Islet of Langerhans (tissue), 1 donor: ENCODE measurements at regions not wholly inside any gene's neighbourhood (a gene's known extent, or its start where the extent isn't known, plus 50 kb on each side); places are given as distances from the start of the nearest gene placed in this dataset.

Experiments
- FAIRE-seq: peaks from one replicate; lab custom pipeline; 2011; peaks lifted over from hg19 to GRCh38; lab: Jason Lieb, UNC

GRCh38 chrY:12576278-12576677 lies 124.8 kb upstream of the USP9Y start:
- no peak for FAIRE-seq

GRCh38 chrY:12593532-12594216 lies 107.4 kb upstream of the USP9Y start:
- no peak for FAIRE-seq

DNA sequence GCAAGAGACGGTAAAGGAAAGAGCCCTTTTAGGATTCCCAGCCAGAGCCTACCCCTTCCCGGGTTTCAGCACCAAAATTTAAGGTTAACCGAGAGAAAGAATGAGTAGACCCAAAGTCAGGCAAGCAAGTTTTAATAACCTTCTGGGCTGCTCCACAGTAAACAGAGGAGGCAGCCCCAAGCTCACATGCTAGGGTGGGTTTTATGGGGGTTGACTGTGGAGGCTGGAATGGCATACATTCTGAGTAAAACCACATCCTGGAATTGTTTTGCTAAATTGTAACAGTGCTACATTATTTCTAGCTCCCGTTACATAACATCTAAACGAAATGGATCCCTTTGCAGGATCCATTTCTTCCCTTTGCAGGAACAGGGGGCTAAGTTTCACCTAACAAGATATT lies 102.2 kb upstream of the USP9Y start:
- no peak for FAIRE-seq

DNA sequence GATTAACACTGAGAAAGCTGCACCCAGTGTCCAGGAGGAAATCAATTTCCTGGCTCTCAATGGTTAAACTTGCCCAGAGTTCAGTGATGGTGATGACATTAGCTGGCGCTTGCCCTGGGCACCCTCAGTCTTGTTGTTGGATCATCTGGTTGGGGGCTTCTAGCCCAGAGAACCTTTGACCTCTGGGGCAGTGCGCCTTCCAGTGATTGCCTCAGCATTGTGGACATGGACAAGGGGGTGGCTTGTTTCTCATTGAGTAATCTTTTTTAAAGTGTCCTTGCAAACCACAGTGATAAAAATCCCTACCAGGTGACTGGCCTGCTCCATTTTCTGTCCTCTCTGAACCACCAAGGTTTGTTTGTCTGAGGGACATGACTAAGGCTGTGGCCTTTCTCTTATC lies 95.6 kb upstream of the USP9Y start:
- FAIRE-seq: no peak

GRCh38 chrY:12610861-12611260 lies 90.2 kb upstream of the USP9Y start:
- FAIRE-seq: no peak

GRCh38 chrY:12615733-12616446 lies 85.1 kb upstream of the USP9Y start:
- FAIRE-seq: no peak

- FAIRE-seq: peak; percentile 53
Measured at GRCh38 chrY:12621454-12622081, 79.5 kb upstream of the USP9Y start.

DNA sequence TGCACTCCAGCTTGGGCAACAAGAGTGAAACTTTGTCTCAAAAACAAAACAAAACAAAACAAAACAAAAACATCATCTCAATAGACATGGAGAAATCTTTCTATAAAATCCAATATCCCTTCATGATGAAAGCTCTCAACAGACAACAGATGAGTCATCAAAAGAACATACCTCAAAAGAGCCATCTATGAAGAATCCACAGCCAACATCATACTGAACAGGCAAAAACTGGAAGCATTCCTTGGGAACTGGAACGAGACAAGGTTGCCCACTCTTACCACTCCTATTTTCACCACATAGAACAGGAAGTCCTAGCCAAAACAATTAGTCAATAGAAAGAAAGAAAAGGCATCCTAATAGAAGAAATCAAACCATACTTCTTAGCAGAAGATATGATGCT lies 77.8 kb upstream of the USP9Y start:
- FAIRE-seq: no peak

GRCh38 chrY:12642986-12643385 lies 58.0 kb upstream of the USP9Y start:
- no peak for FAIRE-seq

GRCh38 chrY:12643693-12644348 lies 57.2 kb upstream of the USP9Y start:
- no peak for FAIRE-seq

DNA sequence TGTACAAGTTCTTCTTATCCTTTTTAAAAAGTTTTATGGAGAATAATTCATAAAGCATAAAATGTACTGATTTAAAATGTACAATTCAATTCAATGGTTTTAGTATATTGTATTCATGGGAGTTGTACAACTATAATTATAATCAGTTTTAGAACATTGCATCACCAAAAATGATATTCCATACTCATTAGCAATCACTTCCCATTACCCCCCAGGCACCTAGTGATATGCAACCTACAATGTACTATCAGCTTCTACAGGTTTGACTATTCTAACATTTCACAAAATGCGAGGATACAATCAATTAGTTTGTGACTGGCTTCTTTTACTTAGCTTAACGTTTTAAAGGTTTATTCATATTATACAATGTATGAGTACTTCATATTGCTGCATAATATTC lies 49.9 kb upstream of the USP9Y start:
- FAIRE-seq: no peak
